Cardiac fibroblast (primary cell): ENCODE measurements at regions not wholly inside any gene's neighbourhood (a gene's known extent, or its start where the extent isn't known, plus 50 kb on each side); places are given as distances from the start of the nearest gene placed in this dataset.
A peak's percentile ranks its signal among the peaks of the same experiment; 100 is the strongest.
"Not testable (repeated sequence)": the region's sequence is repeated elsewhere in the genome, so short reads cannot be mapped to it uniquely, and the experiment has no call there.

Experiments
- DNase-seq, 2 donors: peaks; one replicate each; pipeline versions ENCODE4 v3.0.0 to v3.0.0-alpha.2; 2010; ENCODE audit warnings: low read depth in 2 of 2
- H3K4me3 ChIP-seq, 2 donors: replicated peaks in 1 of 2; 1 replicate in 1 of 2; 2 replicates in 1 of 2; pipeline ENCODE4 v1.5.1; 2011; ENCODE audit warnings: low read depth in 2 of 2, low read length in 2 of 2, mild to moderate bottlenecking in 2 of 2, moderate library complexity in 1 of 2
- TF ChIP-seq, protein P1 (sequence below): IDR thresholded peaks from one replicate; pipeline ENCODE4 v1.5.1; 2011; ENCODE audit warnings: low read depth, mild to moderate bottlenecking, low read length, inconsistent platforms

GRCh38 chr16:32084656-32085401, 168.3 kb upstream of the TP53TG3D start:
- not testable (repeated sequence) for H3K4me3 ChIP-seq

GRCh38 chr16:32085438-32086141, 167.5 kb upstream of the TP53TG3D start:
- peak overlapping the region; percentile 14 to 30 for H3K4me3 ChIP-seq
- not testable (repeated sequence) for DNase-seq

More at GRCh38 chr16:32084656-32085401, 168.3 kb upstream of the TP53TG3D start:
- DNase-seq, result not testable (repeated sequence)

DNA sequence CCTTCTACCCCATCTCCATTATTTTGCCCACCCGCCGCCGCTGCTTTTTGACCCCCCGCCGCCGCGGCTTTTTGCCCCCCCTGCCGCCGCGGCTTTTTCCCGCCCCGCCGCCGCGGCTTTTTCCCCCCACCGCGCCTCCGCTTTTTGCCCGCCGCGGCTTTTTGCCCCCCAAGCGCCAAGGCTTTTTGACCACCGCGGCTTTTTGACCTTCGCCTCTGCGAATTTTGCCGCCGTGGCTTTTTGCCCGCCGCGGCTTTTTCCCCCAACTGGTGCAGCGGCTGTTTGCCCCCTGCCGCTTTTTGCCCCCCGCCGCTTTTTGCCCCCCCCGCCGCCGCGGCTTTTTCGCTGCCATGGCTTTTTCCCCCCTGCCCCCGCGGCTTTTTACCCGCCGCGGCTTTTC, 137.5 kb upstream of the TP53TG3D start:
- H3K4me3 ChIP-seq, result peak overlapping the region; percentile 42 to 59
- not testable (repeated sequence) for DNase-seq

- TF ChIP-seq, protein P1, sequence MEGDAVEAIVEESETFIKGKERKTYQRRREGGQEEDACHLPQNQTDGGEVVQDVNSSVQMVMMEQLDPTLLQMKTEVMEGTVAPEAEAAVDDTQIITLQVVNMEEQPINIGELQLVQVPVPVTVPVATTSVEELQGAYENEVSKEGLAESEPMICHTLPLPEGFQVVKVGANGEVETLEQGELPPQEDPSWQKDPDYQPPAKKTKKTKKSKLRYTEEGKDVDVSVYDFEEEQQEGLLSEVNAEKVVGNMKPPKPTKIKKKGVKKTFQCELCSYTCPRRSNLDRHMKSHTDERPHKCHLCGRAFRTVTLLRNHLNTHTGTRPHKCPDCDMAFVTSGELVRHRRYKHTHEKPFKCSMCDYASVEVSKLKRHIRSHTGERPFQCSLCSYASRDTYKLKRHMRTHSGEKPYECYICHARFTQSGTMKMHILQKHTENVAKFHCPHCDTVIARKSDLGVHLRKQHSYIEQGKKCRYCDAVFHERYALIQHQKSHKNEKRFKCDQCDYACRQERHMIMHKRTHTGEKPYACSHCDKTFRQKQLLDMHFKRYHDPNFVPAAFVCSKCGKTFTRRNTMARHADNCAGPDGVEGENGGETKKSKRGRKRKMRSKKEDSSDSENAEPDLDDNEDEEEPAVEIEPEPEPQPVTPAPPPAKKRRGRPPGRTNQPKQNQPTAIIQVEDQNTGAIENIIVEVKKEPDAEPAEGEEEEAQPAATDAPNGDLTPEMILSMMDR, result no peak
- peak overlapping the region; percentile 42 to 59 for H3K4me3 ChIP-seq
- no peak for DNase-seq
Observed at GRCh38 chr16:32116080-32116479, 137.0 kb upstream of the TP53TG3D start.

DNA sequence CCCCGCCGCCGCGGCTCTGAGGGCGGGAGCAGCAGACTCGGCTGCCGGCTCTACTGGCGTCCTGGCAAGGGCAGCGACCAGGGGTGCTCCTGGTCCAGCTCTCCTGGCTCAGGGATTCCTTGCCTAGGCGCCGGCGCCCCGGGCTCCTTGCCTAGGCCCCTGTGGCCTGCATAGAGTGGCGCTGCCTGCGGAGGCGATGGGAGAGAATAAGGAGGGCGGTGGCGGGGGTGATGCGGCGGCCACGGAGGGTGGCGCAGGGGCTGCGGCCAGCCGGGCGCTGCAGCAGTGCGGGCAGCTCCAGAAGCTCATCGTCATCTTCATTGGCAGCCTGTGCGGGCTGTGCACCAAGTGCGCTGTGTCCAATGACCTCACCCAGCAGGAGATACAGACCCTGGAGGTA, 136.6 kb upstream of the TP53TG3D start:
- DNase-seq, result not testable (repeated sequence)
- H3K4me3 ChIP-seq, result peak overlapping the region in 1 of 2 donors; percentile 59

DNA sequence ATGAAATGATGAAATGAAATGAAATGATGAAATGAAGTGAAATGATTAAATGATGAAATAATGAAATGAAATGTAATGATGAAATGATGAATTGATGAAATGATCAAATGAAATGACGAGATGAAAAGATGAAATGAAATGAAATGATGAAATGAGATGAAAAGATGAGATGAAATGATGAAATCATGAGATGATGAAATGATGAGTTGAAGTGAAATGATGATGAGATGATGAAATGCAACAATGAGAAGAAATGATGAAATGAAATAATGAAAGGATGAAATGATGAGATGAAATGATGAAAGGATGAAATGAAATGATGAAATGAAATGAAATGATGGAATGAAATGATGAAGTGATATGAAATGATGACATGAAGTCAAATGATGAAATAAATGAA, 132.7 kb upstream of the TP53TG3D start:
- DNase-seq, H3K4me3 ChIP-seq: not testable (repeated sequence)

DNA sequence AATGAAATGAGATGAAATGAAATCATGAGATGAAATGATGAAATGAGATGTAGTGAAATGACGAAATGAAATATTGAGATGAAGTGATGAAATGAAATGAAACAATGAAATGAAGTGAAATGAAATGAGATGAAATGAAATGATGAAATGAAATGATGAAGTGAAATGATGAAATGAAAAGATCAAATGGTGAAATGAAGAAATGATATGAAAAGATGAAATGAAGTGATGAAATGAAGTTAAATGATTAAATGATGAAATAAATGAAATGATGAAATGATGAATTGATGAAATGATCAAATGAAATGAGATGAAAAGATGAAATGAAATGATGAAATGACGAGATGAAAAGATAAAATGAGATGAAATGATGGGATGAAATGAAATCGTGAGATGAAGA, 132.3 kb upstream of the TP53TG3D start:
- not testable (repeated sequence) for H3K4me3 ChIP-seq, DNase-seq

DNA sequence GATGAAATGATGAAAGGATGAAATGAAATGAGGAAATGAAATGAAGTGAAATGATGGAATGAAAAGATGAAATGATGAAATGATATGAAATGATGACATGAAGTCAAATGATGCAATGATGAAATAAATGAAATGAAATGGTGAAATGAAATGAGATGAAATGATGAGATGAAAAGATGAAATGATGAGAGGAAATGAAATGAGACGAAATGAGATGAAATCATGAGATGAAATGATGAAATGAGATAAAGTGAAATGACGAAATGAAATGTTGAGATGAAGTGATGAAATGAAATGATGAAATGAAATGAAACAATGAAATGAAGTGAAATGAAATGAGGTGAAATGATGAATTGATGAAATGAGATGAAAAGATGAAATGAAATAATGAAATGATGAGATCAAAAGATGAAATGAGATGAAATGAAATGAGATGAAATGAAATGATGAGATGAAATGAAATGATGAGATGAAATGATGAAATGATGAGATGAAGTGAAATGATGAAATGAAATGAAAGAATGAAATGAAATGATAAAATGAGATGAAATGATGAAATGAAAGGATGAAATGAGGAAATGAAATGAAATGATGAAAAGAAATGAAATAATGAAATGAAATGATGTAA, 131.7 kb upstream of the TP53TG3D start:
- H3K4me3 ChIP-seq, DNase-seq: not testable (repeated sequence)

- H3K4me3 ChIP-seq, DNase-seq: not testable (repeated sequence)
Observed at GRCh38 chr16:32152434-32152833, 100.7 kb upstream of the TP53TG3D start.

GRCh38 chr16:32187918-32188669, 65.0 kb upstream of the TP53TG3D start:
- H3K4me3 ChIP-seq, result not testable (repeated sequence)

DNA sequence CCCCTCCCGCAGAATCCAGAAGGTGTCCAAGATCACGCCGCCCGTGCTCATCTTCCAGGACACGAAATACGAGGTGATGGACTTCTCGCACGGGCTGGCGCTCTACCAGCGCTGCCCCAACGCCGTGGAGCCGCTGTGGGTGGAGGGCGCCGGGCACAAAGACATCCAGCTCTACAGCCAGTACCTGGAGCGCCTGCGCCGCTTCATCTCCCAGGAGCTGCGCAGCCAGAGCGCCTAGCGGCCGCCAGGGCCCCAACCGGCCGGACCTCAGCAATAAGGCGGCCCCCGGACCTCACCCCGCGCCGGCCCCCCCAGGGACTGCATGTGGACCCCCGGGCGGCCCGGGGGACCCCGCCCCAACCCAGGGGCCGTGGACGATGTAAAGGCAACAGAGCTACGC, 50.5 kb upstream of the TP53TG3D start:
- not testable (repeated sequence) for DNase-seq, H3K4me3 ChIP-seq

More at GRCh38 chr16:32187918-32188669, 65.0 kb upstream of the TP53TG3D start:
- DNase-seq, result not testable (repeated sequence)
